ENCODE measurements at regions not wholly inside any gene's neighbourhood (a gene's known extent, or its start where the extent isn't known, plus 50 kb on each side); places are given as distances from the start of the nearest gene placed in this dataset.
"Not testable (repeated sequence)": the region's sequence is repeated elsewhere in the genome, so short reads cannot be mapped to it uniquely, and the experiment has no call there.

DNA sequence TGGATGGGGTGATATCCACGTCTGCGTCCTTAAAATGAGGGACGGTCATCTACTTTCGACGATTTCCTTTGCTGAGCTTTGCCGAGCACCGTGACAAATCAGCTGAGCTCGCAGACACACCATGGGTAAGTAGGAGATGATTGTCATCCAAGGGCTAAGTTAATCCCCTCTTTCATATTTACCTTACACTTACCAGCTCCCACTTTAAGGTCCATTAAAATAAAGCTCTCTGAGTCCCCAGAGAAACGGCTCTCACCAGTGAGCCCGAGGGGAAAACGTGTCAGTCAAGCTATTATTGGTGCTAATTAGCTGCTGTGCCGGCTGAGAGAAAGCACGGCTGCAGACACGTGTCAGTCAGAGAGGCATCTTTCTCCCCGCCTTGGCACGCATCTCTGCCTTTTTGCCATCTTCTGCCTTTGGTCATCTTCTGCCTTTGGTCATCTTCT lies 72.2 kb downstream of the CRLF2 start:
- Mint-ChIP-seq H3K27me3 (peaks cover 0 to 10% (median 0%) of the 10 kb centered on the region in 3 donors), H3K4me3 (peak overlapping the region in 1 of 8 donors; percentile 9), H3K36me3 (peaks cover 0 to 5% of the 10 kb centered on the region in 2 donors), H3K9me3 (peaks cover 0 to 8% (median 0%) of the 10 kb centered on the region in 7 donors), H3K4me1 (no peaks in the 10 kb centered on the region), H3K27ac (peak overlapping the region in 1 of 6 donors; percentile 62)
- DNase-seq: no peak
- no peak for ATAC-seq (ENCODE audit: low read depth in 2 of 2)

DNA sequence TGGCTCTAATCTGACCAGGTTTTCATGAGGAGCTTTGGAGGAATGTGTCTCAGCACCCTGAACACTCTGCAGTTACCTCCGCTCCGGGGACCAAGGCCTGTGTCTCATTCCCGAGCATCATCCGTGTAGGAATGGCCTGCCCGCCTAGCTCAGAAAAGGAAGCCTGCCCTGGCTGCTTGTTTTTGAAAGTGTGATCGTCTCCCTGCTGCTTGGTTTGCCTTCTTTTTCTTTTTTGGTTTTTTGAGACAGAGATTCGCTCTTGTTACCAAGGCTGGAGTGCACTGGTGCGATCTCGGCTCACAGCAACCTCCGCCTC lies 73.3 kb downstream of the CRLF2 start:
- no peaks in the 10 kb centered on the region for H3K4me1 Mint-ChIP-seq
- H3K36me3 Mint-ChIP-seq: peaks cover 0 to 5% of the 10 kb centered on the region in 2 donors
- no peak for ATAC-seq (ENCODE audit: low read depth in 2 of 2)

DNA sequence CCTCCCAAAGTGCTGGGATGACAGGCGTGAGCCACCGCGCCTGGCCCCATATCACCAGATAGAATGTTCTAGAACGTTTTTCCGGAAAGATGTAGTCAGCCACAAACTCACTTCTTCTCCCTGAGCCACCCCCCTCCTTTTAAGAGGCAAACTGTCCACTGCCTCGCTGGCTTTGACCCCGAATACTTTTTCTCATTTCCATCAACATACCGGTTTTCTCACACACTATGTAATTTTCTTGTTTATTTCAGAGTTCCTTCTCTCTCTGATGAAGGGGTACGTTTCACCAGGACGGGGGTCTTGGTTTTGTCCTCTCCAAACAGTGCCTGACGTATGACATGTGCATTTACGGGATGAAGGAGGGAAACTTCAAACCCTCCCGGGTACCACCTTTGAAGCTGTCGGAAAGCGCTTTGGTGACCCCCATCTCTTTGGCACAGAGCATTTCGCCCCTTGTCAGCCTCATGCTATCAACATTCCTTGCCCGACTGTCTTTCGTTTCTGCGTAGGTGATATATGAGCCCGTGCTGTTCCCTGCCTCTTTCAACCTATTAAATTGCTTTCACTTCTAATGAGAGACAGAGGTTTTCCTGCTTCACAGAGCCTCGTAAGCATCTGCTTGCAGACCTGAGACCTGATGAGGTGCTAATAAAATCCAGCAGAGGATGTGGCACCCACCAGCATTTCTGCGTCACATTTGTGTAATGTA lies 73.8 kb downstream of the CRLF2 start:
- peaks cover 0 to 8% (median 0%) of the 10 kb centered on the region in 7 donors for H3K9me3 Mint-ChIP-seq
- H3K4me1 Mint-ChIP-seq: no peaks in the 10 kb centered on the region
- H3K27ac Mint-ChIP-seq: no peak overlapping the region
- H3K36me3 Mint-ChIP-seq: peaks cover 0 to 5% of the 10 kb centered on the region in 2 donors
- DNase-seq (no peak), ATAC-seq (ENCODE audit: low read depth in 2 of 2) (no peak)
- peaks cover 0 to 10% (median 0%) of the 10 kb centered on the region in 3 donors for H3K27me3 Mint-ChIP-seq
- H3K4me3 Mint-ChIP-seq: no peak overlapping the region

More for the DNA sequence above, 73.3 kb downstream of the CRLF2 start:
- no peak overlapping the region for H3K27ac Mint-ChIP-seq
- H3K9me3 Mint-ChIP-seq: peaks cover 0 to 8% (median 0%) of the 10 kb centered on the region in 7 donors
- DNase-seq: no peak
- peaks cover 0 to 10% (median 0%) of the 10 kb centered on the region in 3 donors for H3K27me3 Mint-ChIP-seq
- H3K4me3 Mint-ChIP-seq: no peak overlapping the region

DNA sequence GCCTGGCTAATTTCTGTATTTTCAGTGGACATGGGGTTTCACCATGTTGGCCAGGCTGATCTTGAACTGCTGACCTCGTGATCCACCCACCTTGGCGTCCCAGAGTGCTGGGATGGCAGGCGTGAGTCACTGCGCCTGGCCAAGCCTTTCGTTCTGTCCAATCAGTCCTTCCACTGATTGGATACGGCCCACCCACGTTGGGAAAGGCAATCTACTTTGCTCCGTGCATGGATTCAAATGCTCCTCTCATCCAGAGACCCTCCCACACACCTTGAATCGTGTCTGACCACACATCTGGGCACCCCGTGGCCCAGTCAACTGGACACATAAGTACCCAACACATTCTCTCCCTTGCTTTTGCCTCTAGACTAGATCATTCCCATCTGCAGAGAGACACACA lies 74.9 kb downstream of the CRLF2 start:
- DNase-seq: no peak
- Mint-ChIP-seq H3K4me1 (no peaks in the 10 kb centered on the region), H3K9me3 (peaks cover 0 to 8% (median 0%) of the 10 kb centered on the region in 7 donors), H3K27ac (no peak overlapping the region), H3K4me3 (peak overlapping the region in 1 of 8 donors; percentile 31), H3K36me3 (peaks cover 0 to 5% of the 10 kb centered on the region in 2 donors), H3K27me3 (peaks cover 0 to 10% (median under 1%) of the 10 kb centered on the region in 3 donors)
- ATAC-seq (ENCODE audit: low read depth in 2 of 2): no peak

DNA sequence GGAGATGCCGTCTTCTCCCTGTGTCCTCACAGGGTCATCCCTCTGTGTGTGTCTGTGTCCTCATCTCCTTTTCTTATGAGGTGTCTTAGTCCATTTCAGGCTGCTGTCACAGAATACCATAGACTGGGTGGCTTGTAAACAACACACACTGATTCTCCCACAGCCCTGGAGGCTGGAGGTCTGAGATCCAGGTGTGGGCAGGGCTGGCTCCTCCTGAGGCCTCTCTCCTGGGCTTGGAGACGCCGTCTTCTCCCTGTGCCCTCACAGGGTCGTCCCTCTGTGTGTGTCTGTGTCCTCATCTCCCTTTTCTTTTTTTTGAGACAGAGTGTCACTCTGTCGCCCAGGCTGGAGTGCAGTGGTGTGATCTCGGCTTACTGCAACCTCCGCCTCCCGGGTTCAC lies 75.9 kb downstream of the CRLF2 start:
- not testable (repeated sequence) for H3K36me3 Mint-ChIP-seq; H3K4me3 Mint-ChIP-seq; H3K27me3 Mint-ChIP-seq; ATAC-seq (ENCODE audit: low read depth in 2 of 2); DNase-seq; H3K4me1 Mint-ChIP-seq; H3K9me3 Mint-ChIP-seq
- peak overlapping the region in 1 of 6 donors; percentile 28 for H3K27ac Mint-ChIP-seq

DNA sequence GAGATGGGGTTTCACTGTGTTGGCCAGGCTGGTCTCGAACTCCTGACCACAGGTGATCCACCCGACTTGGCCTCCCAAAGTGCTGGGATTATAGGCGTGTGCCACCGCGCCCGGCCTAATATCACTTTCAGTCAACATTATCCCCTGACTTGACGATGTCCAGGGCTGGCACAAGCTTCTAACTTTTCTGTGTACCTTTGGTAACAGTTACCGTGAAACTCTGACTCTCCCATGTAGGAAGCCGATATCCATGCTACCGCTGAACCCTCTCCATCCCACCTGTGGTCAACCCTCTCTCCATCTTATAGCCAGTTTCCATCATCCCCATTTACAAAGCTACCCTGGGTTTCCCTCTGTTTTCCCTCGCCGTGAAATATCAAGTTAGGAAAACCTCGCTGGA lies 77.5 kb downstream of the CRLF2 start:
- peak overlapping the region in 1 of 8 donors; percentile 0 for H3K4me3 Mint-ChIP-seq
- H3K9me3 Mint-ChIP-seq: peaks cover 0 to 8% (median 0%) of the 10 kb centered on the region in 7 donors
- H3K4me1 Mint-ChIP-seq: no peaks in the 10 kb centered on the region
- peaks cover 0 to 5% of the 10 kb centered on the region in 2 donors for H3K36me3 Mint-ChIP-seq
- H3K27me3 Mint-ChIP-seq: peaks cover 0 to 10% (median 4%) of the 10 kb centered on the region in 3 donors
- H3K27ac Mint-ChIP-seq: no peak overlapping the region
- ATAC-seq (ENCODE audit: low read depth in 2 of 2): no peak
- no peak for DNase-seq

DNA sequence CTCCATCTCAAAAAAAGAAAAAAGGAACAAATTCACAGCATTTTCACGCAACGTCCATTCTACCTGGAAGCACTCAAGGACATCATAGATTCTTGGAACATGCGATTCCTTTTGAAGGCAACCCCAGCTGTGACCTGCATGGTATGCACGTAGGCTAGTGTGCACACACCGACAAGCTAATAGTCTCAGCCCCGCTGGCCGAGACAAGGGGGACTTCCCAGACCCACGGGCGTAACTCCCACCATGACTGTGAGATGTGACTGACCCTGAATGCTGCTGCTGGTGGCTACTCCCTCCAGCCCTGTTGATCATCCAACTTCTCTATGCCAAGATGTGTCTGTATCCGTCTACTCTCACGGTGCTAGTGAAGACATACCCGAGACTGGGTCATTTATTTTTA lies 78.3 kb downstream of the CRLF2 start:
- peaks cover 0 to 5% of the 10 kb centered on the region in 2 donors for H3K36me3 Mint-ChIP-seq
- no peak overlapping the region for H3K4me3 Mint-ChIP-seq
- H3K27ac Mint-ChIP-seq: no peak overlapping the region
- ATAC-seq (ENCODE audit: low read depth in 2 of 2) (no peak), DNase-seq (no peak)
- H3K4me1 Mint-ChIP-seq: no peaks in the 10 kb centered on the region
- H3K27me3 Mint-ChIP-seq: peaks cover 0 to 10% (median 4%) of the 10 kb centered on the region in 3 donors
- peaks cover 0 to 8% (median 0%) of the 10 kb centered on the region in 7 donors for H3K9me3 Mint-ChIP-seq

DNA sequence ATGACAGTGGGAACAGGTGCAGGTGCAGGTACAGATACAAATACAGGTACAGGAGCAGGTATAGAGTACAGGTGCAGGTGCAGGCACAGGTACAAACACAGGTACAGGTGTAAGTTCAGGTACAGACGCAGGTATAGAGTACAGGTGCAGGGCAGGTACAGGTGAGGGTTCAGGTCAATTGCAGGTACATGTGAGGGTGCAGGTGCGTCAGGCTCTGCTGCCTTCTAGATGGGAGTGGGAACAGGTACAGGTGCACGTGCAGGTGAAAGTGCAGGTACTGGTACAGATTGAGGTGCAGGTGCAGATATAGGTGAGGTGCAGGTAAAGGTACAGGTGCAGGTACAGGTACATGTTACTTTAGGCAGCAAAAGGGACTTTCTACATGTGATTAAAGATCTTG lies 85.7 kb downstream of the CRLF2 start:
- Mint-ChIP-seq H3K9me3 (no peaks in the 10 kb centered on the region), H3K27me3 (peaks cover 23 to 30% (median 28%) of the 10 kb centered on the region in 3 donors), H3K4me1 (peaks cover 0 to 5% (median 0%) of the 10 kb centered on the region in 3 donors), H3K4me3 (no peak overlapping the region), H3K27ac (no peak overlapping the region), H3K36me3 (no peaks in the 10 kb centered on the region)
- DNase-seq (no peak), ATAC-seq (ENCODE audit: low read depth in 2 of 2) (no peak)

DNA sequence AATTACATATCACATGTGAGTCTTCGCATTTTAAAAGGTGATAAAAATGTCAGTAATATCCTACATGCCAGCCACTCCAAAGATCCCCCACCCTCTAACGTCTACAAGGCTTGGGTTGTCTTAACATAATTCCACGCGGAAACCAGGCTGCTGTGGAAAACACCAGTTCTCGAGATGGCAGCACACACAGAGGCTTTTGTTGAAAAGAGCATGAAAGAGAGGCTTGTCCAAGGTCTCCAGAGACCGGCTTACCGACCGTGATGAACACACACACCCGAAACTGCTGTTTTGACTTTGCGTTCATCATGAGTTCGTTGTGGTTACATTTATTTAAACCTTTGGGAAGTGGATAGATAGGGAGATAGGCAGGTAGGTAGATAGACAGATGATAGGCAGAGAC lies 87.9 kb downstream of the CRLF2 start:
- Mint-ChIP-seq H3K36me3 (no peaks in the 10 kb centered on the region), H3K4me3 (no peak overlapping the region), H3K4me1 (peaks cover 0 to 5% (median under 1%) of the 10 kb centered on the region in 3 donors), H3K27ac (peak overlapping the region in 1 of 6 donors; percentile 23), H3K27me3 (peaks cover 23 to 30% (median 28%) of the 10 kb centered on the region in 3 donors), H3K9me3 (no peaks in the 10 kb centered on the region)
- ATAC-seq (ENCODE audit: low read depth in 2 of 2) (no peak), DNase-seq (no peak)

DNA sequence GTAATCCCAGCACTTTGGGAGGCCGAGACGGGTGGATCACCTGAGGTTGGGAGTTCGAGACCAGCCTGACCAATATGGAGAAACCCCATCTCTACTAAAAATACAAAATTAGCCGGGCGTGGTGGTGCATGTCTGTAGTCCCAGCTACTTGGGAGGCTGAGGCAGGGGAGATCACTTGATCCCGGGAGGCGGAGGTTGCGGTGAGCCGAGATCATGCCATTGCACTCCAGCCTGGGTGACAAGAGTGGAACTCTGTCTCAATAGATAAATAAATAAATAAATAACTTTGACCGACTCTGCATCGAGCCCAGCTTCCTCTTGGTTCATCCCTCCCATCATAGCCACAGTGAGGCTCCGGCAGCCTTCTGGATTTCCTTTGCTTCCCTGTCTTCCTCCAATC lies 89.6 kb downstream of the CRLF2 start:
- not testable (repeated sequence) for ATAC-seq (ENCODE audit: low read depth in 2 of 2); H3K9me3 Mint-ChIP-seq; H3K4me3 Mint-ChIP-seq; H3K4me1 Mint-ChIP-seq; H3K27ac Mint-ChIP-seq; DNase-seq; H3K36me3 Mint-ChIP-seq
- peaks cover 23 to 37% (median 30%) of the 10 kb centered on the region in 3 donors for H3K27me3 Mint-ChIP-seq

DNA sequence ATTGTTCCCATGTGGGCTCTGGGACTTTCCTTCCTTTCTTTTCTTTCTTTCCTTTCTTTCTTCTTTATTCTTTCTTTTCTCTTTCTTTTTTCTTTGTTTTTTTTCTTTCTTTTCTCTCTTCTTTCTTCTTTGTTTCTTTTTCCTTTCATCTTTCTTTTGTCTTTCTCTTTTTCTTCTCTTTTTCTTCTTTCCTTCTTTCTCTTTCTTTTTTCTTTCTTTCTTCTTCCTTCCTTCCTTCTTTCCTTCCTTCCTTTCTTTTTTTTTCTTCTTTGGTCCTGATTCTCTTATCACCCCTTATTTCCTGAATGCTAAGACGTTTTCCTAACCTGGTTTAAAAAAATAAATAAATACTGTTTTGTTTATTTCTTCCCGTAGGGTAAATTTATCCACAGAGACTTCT lies 93.2 kb downstream of the CRLF2 start:
- peaks cover 0 to 2% (median 0%) of the 10 kb centered on the region in 7 donors for H3K9me3 Mint-ChIP-seq
- no peak overlapping the region for H3K4me3 Mint-ChIP-seq
- H3K27ac Mint-ChIP-seq: peak overlapping the region in 1 of 6 donors; percentile 36
- H3K36me3 Mint-ChIP-seq: no peaks in the 10 kb centered on the region
- peaks cover 27 to 36% (median 31%) of the 10 kb centered on the region in 3 donors for H3K27me3 Mint-ChIP-seq
- DNase-seq (no peak), ATAC-seq (ENCODE audit: low read depth in 2 of 2) (no peak)
- H3K4me1 Mint-ChIP-seq: peaks cover 0 to 5% (median 3%) of the 10 kb centered on the region in 3 donors

DNA sequence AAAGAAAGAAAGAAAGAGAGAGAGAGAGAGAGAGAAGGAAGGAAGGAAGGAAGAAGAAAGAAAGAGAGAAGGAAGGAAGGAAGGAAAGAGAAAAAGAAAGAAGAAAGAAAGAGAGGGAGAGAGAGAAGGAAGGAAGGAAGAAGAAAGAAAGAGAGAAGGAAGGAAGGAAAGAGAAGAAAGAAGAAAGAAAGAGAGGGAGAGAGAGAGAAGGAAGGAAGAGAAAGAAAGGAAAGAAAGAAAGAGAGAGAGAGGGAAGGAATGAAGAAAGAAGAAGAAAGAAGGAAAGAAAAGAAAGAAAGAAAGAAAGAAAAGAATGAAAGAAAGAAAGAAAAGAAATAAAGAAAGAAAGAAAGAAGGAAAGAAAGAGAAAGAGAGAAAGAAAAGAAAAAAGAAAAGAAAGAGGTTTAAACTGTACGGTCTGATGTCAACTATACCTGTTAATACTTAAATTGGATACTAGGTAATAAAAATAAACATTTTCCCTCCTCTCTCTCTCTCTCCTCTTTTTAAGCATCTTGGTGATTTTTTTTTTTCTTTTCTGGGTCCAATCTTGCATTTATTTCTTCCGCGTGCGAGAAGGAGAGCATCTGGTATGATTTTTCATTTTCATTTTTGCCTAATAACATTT lies 93.8 kb downstream of the CRLF2 start:
- H3K27me3 Mint-ChIP-seq: peaks cover 21 to 33% (median 26%) of the 10 kb centered on the region in 3 donors
- H3K27ac Mint-ChIP-seq: peak overlapping the region in 2 of 6 donors; percentile 62 to 69
- DNase-seq (no peak), ATAC-seq (ENCODE audit: low read depth in 2 of 2) (no peak)
- H3K9me3 Mint-ChIP-seq: peaks cover 0 to 2% (median 0%) of the 10 kb centered on the region in 7 donors
- H3K36me3 Mint-ChIP-seq: no peaks in the 10 kb centered on the region
- peaks cover 0 to 4% (median 3%) of the 10 kb centered on the region in 3 donors for H3K4me1 Mint-ChIP-seq
- H3K4me3 Mint-ChIP-seq: no peak overlapping the region

DNA sequence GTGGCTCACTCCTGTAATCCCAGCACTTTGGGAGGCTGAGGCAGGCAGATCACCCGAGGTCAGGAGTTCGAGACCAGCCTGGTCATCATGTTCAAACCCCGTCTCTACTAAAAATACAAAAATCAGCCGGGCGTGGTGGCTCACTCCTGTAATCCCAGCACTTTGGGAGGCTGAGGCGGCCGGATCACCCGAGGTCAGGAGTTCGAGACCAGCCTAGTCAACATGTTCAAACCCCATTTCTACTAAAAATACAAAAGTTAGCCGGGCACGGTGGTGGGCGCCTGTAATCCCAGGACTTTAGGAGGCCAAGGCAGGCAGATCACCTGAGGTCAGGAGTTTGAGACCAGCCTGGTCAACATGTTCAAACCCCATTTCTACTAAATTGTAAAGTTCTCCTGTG lies 97.0 kb downstream of the CRLF2 start:
- peaks cover 20 to 46% (median 39%) of the 10 kb centered on the region in 3 donors for H3K27me3 Mint-ChIP-seq
- not testable (repeated sequence) for H3K9me3 Mint-ChIP-seq; H3K36me3 Mint-ChIP-seq; DNase-seq; ATAC-seq (ENCODE audit: low read depth in 2 of 2)
- H3K27ac Mint-ChIP-seq: peak overlapping the region in 1 of 6 donors; percentile 69
- peaks cover 10 to 15% (median 14%) of the 10 kb centered on the region in 3 donors for H3K4me1 Mint-ChIP-seq
- peak overlapping the region in 1 of 8 donors; percentile 42 for H3K4me3 Mint-ChIP-seq

DNA sequence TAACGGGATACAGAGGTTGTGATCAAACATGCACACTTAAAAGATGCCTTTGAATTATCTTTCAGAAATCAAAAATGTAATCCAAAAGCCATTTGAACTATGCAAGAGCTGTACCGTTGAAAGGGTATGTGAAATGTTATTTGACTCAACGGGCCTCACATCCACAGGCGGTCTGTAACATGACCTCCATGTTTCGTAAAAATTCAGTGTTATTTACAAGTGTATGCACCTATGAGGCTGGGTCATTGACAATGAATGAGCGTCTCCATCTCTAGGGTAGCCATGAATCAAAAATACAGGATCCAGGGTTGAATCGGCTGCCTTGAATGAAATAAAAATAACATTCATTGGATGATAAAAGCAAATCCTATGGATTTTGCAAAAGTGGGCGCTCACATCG lies 100.1 kb downstream of the CRLF2 start:
- DNase-seq: no peak
- ATAC-seq (ENCODE audit: low read depth in 2 of 2): no peak
- Mint-ChIP-seq H3K27me3 (peaks cover 21 to 63% (median 50%) of the 10 kb centered on the region in 3 donors), H3K4me1 (peaks cover 10 to 15% (median 10%) of the 10 kb centered on the region in 3 donors), H3K9me3 (peaks cover 0 to 5% (median 2%) of the 10 kb centered on the region in 7 donors), H3K4me3 (peak overlapping the region in 4 of 8 donors; percentile 44 to 83 (median 67)), H3K36me3 (no peaks in the 10 kb centered on the region), H3K27ac (no peak overlapping the region)

Data from naive B cell (primary cell).